Keratinocyte (primary cell): ENCODE measurements at regions not wholly inside any gene's neighbourhood (a gene's known extent, or its start where the extent isn't known, plus 50 kb on each side); places are given as distances from the start of the nearest gene placed in this dataset.

Source experiments
- CTCF ChIP-seq, 3 experiments: IDR thresholded peaks in 1 of 3; conservative IDR thresholded peaks in 1 of 3; optimal IDR thresholded peaks in 1 of 3; 2 replicates in 2 of 3; 3 replicates in 1 of 3; pipeline versions ENCODE3 to v1.5.1; 2011; ENCODE audit warnings: low read length in 3 of 3, mild to moderate bottlenecking in 3 of 3, moderate library complexity in 2 of 3, control low read depth in 1 of 3, inconsistent platforms in 1 of 3; ENCODE audit not compliant: insufficient read depth in 2 of 3; ENCODE audit errors: extremely low read depth in 1 of 3
- EZH2 ChIP-seq: IDR thresholded peaks from one replicate; pipeline ENCODE4 v1.6.1; 2012; ENCODE audit warnings: inconsistent platforms, mild to moderate bottlenecking, low read length, moderate library complexity

- TF ChIP-seq EZH2 (no peak), CTCF (optimal IDR thresholded peaks at IDR 0.05 in 1 of 3, IDR thresholded peaks at IDR 0.05 in 1 of 3, conservative IDR thresholded peaks at IDR 0.05 in 1 of 3; ENCODE audit: extremely low read depth in 1 of 3, insufficient read depth in 2 of 3, low read length in 3 of 3) (no peak)
Observed at GRCh38 chr3:69442771-69443311, 57.0 kb upstream of the FRMD4B start.
